ENCODE measurements at regions not wholly inside any gene's neighbourhood (a gene's known extent, or its start where the extent isn't known, plus 50 kb on each side); places are given as distances from the start of the nearest gene placed in this dataset.

- TF ChIP-seq CTCF (IDR thresholded peaks at IDR 0.05; ENCODE audit: insufficient read depth, low read length, poor library complexity, severe bottlenecking), result no peak
- TF ChIP-seq EZH2phosphoT487 (conservative IDR thresholded peaks at IDR 0.05; ENCODE audit: low read length), result no peak
Observed at GRCh38 chr1:177737456-177737855, 232.4 kb downstream of the SEC16B start.

All from SU-DHL-6 (cell line).